H9 (cell line): ENCODE measurements at regions not wholly inside any gene's neighbourhood (a gene's known extent, or its start where the extent isn't known, plus 50 kb on each side); places are given as distances from the start of the nearest gene placed in this dataset.

ENCODE experiments used
- DNase-seq: peaks from one replicate; pipeline ENCODE4 v3.0.0-alpha.2; 2017
- H2AFZ ChIP-seq: one replicate; pipeline ENCODE4 v1.6.1; 2013; ENCODE audit warnings: mild to moderate bottlenecking, low read length, control low read depth, moderate library complexity
- H2AK5ac ChIP-seq: 2 replicates; pipeline ENCODE4 v1.6.1; 2013; ENCODE audit warnings: low read length, control low read depth, mixed read lengths; ENCODE audit not compliant: insufficient read length
- H2BK120ac ChIP-seq: one replicate; pipeline ENCODE4 v1.6.1; 2013; ENCODE audit warnings: low read depth, mild to moderate bottlenecking, low read length, control low read depth, inconsistent platforms; ENCODE audit not compliant: poor library complexity, severe bottlenecking
- H2BK12ac ChIP-seq: 2 replicates; pipeline ENCODE4 v1.6.1; 2013; ENCODE audit warnings: low read length, control low read depth, mixed read lengths, low read depth; ENCODE audit not compliant: insufficient read length
- H2BK15ac ChIP-seq: 2 replicates; pipeline ENCODE4 v1.6.1; 2013; ENCODE audit warnings: low read depth, low read length, control low read depth
- H2BK20ac ChIP-seq: one replicate; pipeline ENCODE4 v1.6.1; 2013; ENCODE audit warnings: low read depth, mild to moderate bottlenecking, low read length, control low read depth, inconsistent platforms; ENCODE audit not compliant: poor library complexity, severe bottlenecking
- H2BK5ac ChIP-seq: 2 replicates; pipeline ENCODE4 v1.6.1; 2013; ENCODE audit warnings: low read length, control low read depth, mixed read lengths; ENCODE audit not compliant: insufficient read length
- H3K14ac ChIP-seq: 2 replicates; pipeline ENCODE4 v1.6.1; 2013; ENCODE audit warnings: low read length, control low read depth; ENCODE audit not compliant: insufficient read depth
- H3K18ac ChIP-seq: 2 replicates; pipeline ENCODE4 v1.6.1; 2013; ENCODE audit warnings: low read depth, mild to moderate bottlenecking, mixed read lengths, low read length, control low read depth; ENCODE audit not compliant: insufficient read length
- H3K23ac ChIP-seq: 2 replicates; pipeline ENCODE4 v1.6.1; 2013; ENCODE audit warnings: low read length, control low read depth, mixed read lengths, low read depth; ENCODE audit not compliant: insufficient read length
- H3K23me2 ChIP-seq: 2 replicates; pipeline ENCODE4 v1.6.1; 2013; ENCODE audit warnings: low read depth, mild to moderate bottlenecking, mixed read lengths, low read length, control low read depth; ENCODE audit not compliant: insufficient read length, poor library complexity, severe bottlenecking
- H3K27ac ChIP-seq: 2 replicates; pipeline ENCODE4 v1.5.1; 2013; ENCODE audit warnings: low read length, control low read depth, mixed read lengths, low read depth; ENCODE audit not compliant: insufficient read length
- H3K27me3 ChIP-seq: 2 replicates; pipeline ENCODE4 v1.6.1; 2013; ENCODE audit warnings: low read length, control low read depth, inconsistent platforms; ENCODE audit not compliant: insufficient read depth
- H3K4ac ChIP-seq: 2 replicates; pipeline ENCODE4 v1.6.1; 2013; ENCODE audit warnings: low read depth, mild to moderate bottlenecking, control low read depth, inconsistent platforms, low read length, moderate library complexity
- H3K4me1 ChIP-seq: 2 replicates; pipeline ENCODE4 v1.6.1; 2013; ENCODE audit warnings: low read length, control low read depth, inconsistent platforms; ENCODE audit not compliant: insufficient read depth
- H3K4me2 ChIP-seq: 2 replicates; pipeline ENCODE4 v1.6.1; 2013; ENCODE audit warnings: low read length, control low read depth, mixed read lengths; ENCODE audit not compliant: insufficient read length, insufficient read depth
- H3K56ac ChIP-seq: 2 replicates; pipeline ENCODE4 v1.6.1; 2013; ENCODE audit warnings: low read depth, mild to moderate bottlenecking, mixed read lengths, low read length, control low read depth; ENCODE audit not compliant: insufficient read length
- H3K79me1 ChIP-seq: 2 replicates; pipeline ENCODE4 v1.6.1; 2013; ENCODE audit warnings: low read depth, mild to moderate bottlenecking, moderate library complexity, low read length, control low read depth, inconsistent platforms; ENCODE audit not compliant: insufficient read depth, poor library complexity, severe bottlenecking
- H3K79me2 ChIP-seq: 2 replicates; pipeline ENCODE4 v1.6.1; 2013; ENCODE audit warnings: low read length, control low read depth, inconsistent platforms; ENCODE audit not compliant: insufficient read depth
- H3K9ac ChIP-seq: 2 replicates; pipeline ENCODE4 v1.6.1; 2013; ENCODE audit warnings: low read length, control low read depth, mixed read lengths; ENCODE audit not compliant: insufficient read length; ENCODE audit errors: extremely low read depth
- H3K9me3 ChIP-seq: one replicate; pipeline ENCODE4 v1.6.1; 2013; ENCODE audit warnings: low read depth, low read length, inconsistent platforms; ENCODE audit not compliant: control insufficient read depth
- H3T11ph ChIP-seq: one replicate; pipeline ENCODE4 v1.6.1; 2013; ENCODE audit warnings: mild to moderate bottlenecking, low read length, control low read depth, inconsistent platforms
- H4K20me1 ChIP-seq: one replicate; pipeline ENCODE4 v1.6.1; 2013; ENCODE audit not compliant: control insufficient read depth, insufficient read length, insufficient read depth
- H4K5ac ChIP-seq: 2 replicates; pipeline ENCODE4 v1.6.1; 2013; ENCODE audit warnings: low read depth, mild to moderate bottlenecking, mixed read lengths, low read length, control low read depth; ENCODE audit not compliant: insufficient read length
- H4K8ac ChIP-seq: replicated peaks from 2 replicates; pipeline ENCODE4 v1.6.1; 2013; ENCODE audit warnings: low read length, control low read depth, mixed read lengths, low read depth; ENCODE audit not compliant: insufficient read length
- H4K91ac ChIP-seq: 2 replicates; pipeline ENCODE4 v1.6.1; 2013; ENCODE audit warnings: low read depth, mild to moderate bottlenecking, moderate library complexity, mixed read lengths, low read length, control low read depth; ENCODE audit not compliant: insufficient read length
- H3K27ac Mint-ChIP-seq, 3 experiments: 2 replicates in 2 of 3; 3 replicates in 1 of 3; pipeline ENCODE4 v1.8.0; 2020 to 2021; ENCODE audit warnings: mixed read lengths in 3 of 3, mild to moderate bottlenecking in 1 of 3, moderate library complexity in 1 of 3
- H3K27me3 Mint-ChIP-seq: 2 replicates; pipeline ENCODE4 v1.8.0; 2021; ENCODE audit warnings: low read depth, mild to moderate bottlenecking, moderate library complexity, mixed read lengths
- H3K36me3 Mint-ChIP-seq, 3 experiments: 2 replicates in 2 of 3; 3 replicates in 1 of 3; pipeline ENCODE4 v1.8.0; 2020 to 2021; ENCODE audit warnings: low read depth in 3 of 3, mixed read lengths in 3 of 3; ENCODE audit not compliant: insufficient read depth in 1 of 3
- H3K4me1 Mint-ChIP-seq, 2 experiments: 2 replicates each; pipeline ENCODE4 v1.8.0; 2020; ENCODE audit warnings: mixed read lengths in 2 of 2
- H3K4me3 Mint-ChIP-seq, 2 experiments: 2 replicates in 1 of 2; 3 replicates in 1 of 2; pipeline ENCODE4 v1.8.0; 2020 to 2021; ENCODE audit warnings: mild to moderate bottlenecking in 2 of 2, mixed read lengths in 2 of 2, moderate library complexity in 1 of 2
- H3K9me3 Mint-ChIP-seq, 2 experiments: 2 replicates in 1 of 2; 3 replicates in 1 of 2; pipeline ENCODE4 v1.8.0; 2020; ENCODE audit warnings: mild to moderate bottlenecking in 2 of 2, mixed read lengths in 2 of 2, moderate library complexity in 1 of 2
- CTCF ChIP-seq: fragments of 200-600 bp; sonication (generic); conservative IDR thresholded peaks from 3 replicates; pipeline ENCODE4 v1.8.0; 2021; ENCODE audit warnings: antibody characterized with exemption, mild to moderate bottlenecking
- WGBS: extraction: QIAGEN DNeasy Blood & Tissue Kit; methylation state at CpG from one replicate; pipeline ENCODE4 v1.1.7; 2013; ENCODE audit warnings: missing lambda C conversion rate, low lambda C conversion rate, mixed read lengths; ENCODE audit not compliant: insufficient read length; ENCODE audit errors: extremely low coverage; 5-methylcytosine and 5-hydroxymethylcytosine counted together

- no CpG with 5 or more reads among the region's 6 CpGs for WGBS
- Histone ChIP-seq H2BK12ac (no peak overlapping the region), H2BK120ac (no peak overlapping the region), H3K56ac (no peak overlapping the region), H3K79me1 (no peaks in the 10 kb centered on the region), H3K9ac (no peak overlapping the region), H3K27me3 (no peaks in the 10 kb centered on the region), H4K20me1 (no peaks in the 10 kb centered on the region), H2BK20ac (no peak overlapping the region), H3K9me3 (no peaks in the 10 kb centered on the region), H3K23me2 (no peaks in the 10 kb centered on the region), H4K5ac (no peak overlapping the region), H2AK5ac (no peak overlapping the region), H4K8ac (no peak overlapping the region), H3T11ph (no peak overlapping the region), H3K27ac (no peak overlapping the region), H2BK5ac (no peak overlapping the region), H3K4me1 (no peaks in the 10 kb centered on the region), H3K14ac (no peak overlapping the region), H3K4ac (no peak overlapping the region), H3K4me2 (no peak overlapping the region), H2BK15ac (no peak overlapping the region), H3K23ac (no peak overlapping the region), H4K91ac (no peak overlapping the region), H2AFZ (no peak overlapping the region), H3K18ac (no peak overlapping the region), H3K79me2 (no peaks in the 10 kb centered on the region)
- no peaks in the 10 kb centered on the region for H3K9me3 Mint-ChIP-seq
- no peaks in the 10 kb centered on the region for H3K36me3 Mint-ChIP-seq
- no peaks in the 10 kb centered on the region for H3K4me1 Mint-ChIP-seq
- no peak overlapping the region for H3K27ac Mint-ChIP-seq
- no peak for DNase-seq
- no peak for TF ChIP-seq CTCF
- no peak overlapping the region for H3K4me3 Mint-ChIP-seq
- H3K27me3 Mint-ChIP-seq, result no peaks in the 10 kb centered on the region
These were observed 134.6 kb upstream of the TP63 start for GRCh38 chr3:189496375-189497138.
